Endodermal cell (in vitro differentiated cells): ENCODE measurements at regions not wholly inside any gene's neighbourhood (a gene's known extent, or its start where the extent isn't known, plus 50 kb on each side); places are given as distances from the start of the nearest gene placed in this dataset.
"Not testable (repeated sequence)": the region's sequence is repeated elsewhere in the genome, so short reads cannot be mapped to it uniquely, and the experiment has no call there.

Experiments
- DNase-seq: peaks from one replicate; pipeline ENCODE4 v3.0.0-alpha.2; 2017
- H3K27ac ChIP-seq: 2 replicates; pipeline ENCODE4 v1.5.1; 2013; ENCODE audit warnings: mild to moderate bottlenecking, low read depth, low read length, moderate library complexity
- H3K27me3 ChIP-seq: 2 replicates; pipeline ENCODE4 v1.6.1; 2013; ENCODE audit warnings: mild to moderate bottlenecking, low read length, moderate library complexity; ENCODE audit not compliant: insufficient read depth, control insufficient read depth, poor library complexity, severe bottlenecking
- H3K36me3 ChIP-seq: 2 replicates; pipeline ENCODE4 v1.7.0; 2013; ENCODE audit warnings: mild to moderate bottlenecking, low read length, moderate library complexity; ENCODE audit not compliant: control insufficient read depth, insufficient read depth
- H3K4me1 ChIP-seq: one replicate; pipeline ENCODE4 v1.7.0; 2013; ENCODE audit warnings: low read length; ENCODE audit not compliant: control insufficient read depth, insufficient read depth
- H3K4me3 ChIP-seq: 2 replicates; pipeline ENCODE4 v1.5.1; 2013; ENCODE audit warnings: mild to moderate bottlenecking, low read length, moderate library complexity
- H3K9ac ChIP-seq: 2 replicates; pipeline ENCODE4 v1.6.1; 2013; ENCODE audit warnings: mild to moderate bottlenecking, low read length, moderate library complexity; ENCODE audit not compliant: poor library complexity, severe bottlenecking; ENCODE audit errors: extremely low read depth
- H3K9me3 ChIP-seq: 2 replicates; pipeline ENCODE4 v1.6.1; 2013; ENCODE audit warnings: mild to moderate bottlenecking, low read length, moderate library complexity; ENCODE audit not compliant: control insufficient read depth
- H3K27ac Mint-ChIP-seq: 2 replicates; pipeline ENCODE4 v1.8.0; 2020; ENCODE audit warnings: mixed read lengths
- H3K27me3 Mint-ChIP-seq: 2 replicates; pipeline ENCODE4 v1.8.0; 2021; ENCODE audit warnings: mild to moderate bottlenecking, mixed read lengths; ENCODE audit not compliant: insufficient read depth
- H3K36me3 Mint-ChIP-seq: 2 replicates; pipeline ENCODE4 v1.8.0; 2020; ENCODE audit warnings: low read depth, mixed read lengths
- H3K4me1 Mint-ChIP-seq: 2 replicates; pipeline ENCODE4 v1.8.0; 2020; ENCODE audit warnings: mixed read lengths
- H3K4me3 Mint-ChIP-seq: 2 replicates; pipeline ENCODE4 v1.8.0; 2020; ENCODE audit warnings: mild to moderate bottlenecking, moderate library complexity, mixed read lengths
- H3K9me3 Mint-ChIP-seq: 2 replicates; pipeline ENCODE4 v1.8.0; 2020; ENCODE audit warnings: mild to moderate bottlenecking, mixed read lengths
- CTCF ChIP-seq: fragments of 200-600 bp; sonication (generic); conservative IDR thresholded peaks from 2 replicates; pipeline ENCODE4 v1.5.0; 2021; ENCODE audit warnings: antibody characterized with exemption, mild to moderate bottlenecking
- WGBS, 2 experiments: methylation state at CpG; one replicate each; pipeline versions ENCODE4 v1.1.5 to v1.1.7; 2013; ENCODE audit warnings: missing lambda C conversion rate in 2 of 2, mixed read lengths in 1 of 2; ENCODE audit not compliant: insufficient coverage in 1 of 2, insufficient read length in 1 of 2; 5-methylcytosine and 5-hydroxymethylcytosine counted together

GRCh38 chr4:138629669-138630068, 385.9 kb upstream of the NOCT start:
- Histone ChIP-seq H3K27ac (no peak overlapping the region), H3K27me3 (no peaks in the 10 kb centered on the region), H3K4me1 (no peaks in the 10 kb centered on the region), H3K9me3 (no peaks in the 10 kb centered on the region), H3K9ac (no peak overlapping the region), H3K36me3 (no peaks in the 10 kb centered on the region), H3K4me3 (no peak overlapping the region)
- Mint-ChIP-seq H3K36me3 (no peaks in the 10 kb centered on the region), H3K4me3 (no peak overlapping the region), H3K27me3 (no peaks in the 10 kb centered on the region), H3K9me3 (no peaks in the 10 kb centered on the region), H3K27ac (no peak overlapping the region), H3K4me1 (peaks cover 3% of the 10 kb centered on the region)
- no peak for DNase-seq
- no peak for TF ChIP-seq CTCF
- WGBS, 2 experiments: 94% methylated on average over 2 of the region's 2 CpGs; no CpG with 5 or more reads in 1 of the 2 experiments

GRCh38 chr4:138627096-138627495, 384.9 kb upstream of the SLC7A11 start:
- 92 to 100% methylated on average over 4 to 5 of the region's 5 CpGs for WGBS, 2 experiments
- Mint-ChIP-seq H3K4me3 (no peak overlapping the region), H3K4me1 (peaks cover 3% of the 10 kb centered on the region), H3K9me3 (peaks cover 9% of the 10 kb centered on the region), H3K27ac (no peak overlapping the region), H3K36me3 (no peaks in the 10 kb centered on the region), H3K27me3 (peaks cover 1% of the 10 kb centered on the region)
- H3K27me3 ChIP-seq: no peaks in the 10 kb centered on the region
- H3K4me3 ChIP-seq: no peak overlapping the region
- H3K27ac ChIP-seq: no peak overlapping the region
- no peak for TF ChIP-seq CTCF
- no peaks in the 10 kb centered on the region for H3K4me1 ChIP-seq
- DNase-seq: no peak
- no peaks in the 10 kb centered on the region for H3K36me3 ChIP-seq
- no peaks in the 10 kb centered on the region for H3K9me3 ChIP-seq
- H3K9ac ChIP-seq: no peak overlapping the region

GRCh38 chr4:138622362-138622761, 380.2 kb upstream of the SLC7A11 start:
- H3K9me3 Mint-ChIP-seq: peaks cover 25% of the 10 kb centered on the region
- H3K9me3 ChIP-seq: peaks cover 14% of the 10 kb centered on the region
- H3K36me3 Mint-ChIP-seq, H3K27ac Mint-ChIP-seq, H3K4me3 ChIP-seq, DNase-seq, H3K27ac ChIP-seq, H3K4me1 Mint-ChIP-seq, H3K4me1 ChIP-seq, H3K27me3 ChIP-seq, H3K27me3 Mint-ChIP-seq, H3K4me3 Mint-ChIP-seq, H3K36me3 ChIP-seq, H3K9ac ChIP-seq: not testable (repeated sequence)
- 69 to 83% methylated on average over 1 to 4 of the region's 4 CpGs for WGBS, 2 experiments

- Mint-ChIP-seq H3K27ac (no peak overlapping the region), H3K4me3 (no peak overlapping the region), H3K4me1 (peaks cover 19% of the 10 kb centered on the region), H3K9me3 (peaks cover 20% of the 10 kb centered on the region), H3K27me3 (no peaks in the 10 kb centered on the region), H3K36me3 (peaks cover 5% of the 10 kb centered on the region)
- Histone ChIP-seq H3K4me1 (no peaks in the 10 kb centered on the region), H3K36me3 (no peaks in the 10 kb centered on the region), H3K9ac (no peak overlapping the region), H3K27me3 (no peaks in the 10 kb centered on the region), H3K9me3 (peaks cover 14% of the 10 kb centered on the region), H3K27ac (no peak overlapping the region), H3K4me3 (no peak overlapping the region)
- DNase-seq: no peak
- no peak for TF ChIP-seq CTCF
- WGBS, 2 experiments: 100% methylated on average over 1 to 2 of the region's 2 CpGs
Measured at GRCh38 chr4:138616775-138617174, 374.6 kb upstream of the SLC7A11 start.
